Renal cortex interstitium (tissue), 11 donors: ENCODE measurements at regions not wholly inside any gene's neighbourhood (a gene's known extent, or its start where the extent isn't known, plus 50 kb on each side); places are given as distances from the start of the nearest gene placed in this dataset.

Experiments
- DNase-seq, 11 donors: peaks; one replicate each; pipeline ENCODE4 v3.0.0-alpha.2; 2013; ENCODE audit warnings: low read depth in 9 of 11, low spot score in 4 of 11; ENCODE audit errors: extremely low read depth in 1 of 11

DNA sequence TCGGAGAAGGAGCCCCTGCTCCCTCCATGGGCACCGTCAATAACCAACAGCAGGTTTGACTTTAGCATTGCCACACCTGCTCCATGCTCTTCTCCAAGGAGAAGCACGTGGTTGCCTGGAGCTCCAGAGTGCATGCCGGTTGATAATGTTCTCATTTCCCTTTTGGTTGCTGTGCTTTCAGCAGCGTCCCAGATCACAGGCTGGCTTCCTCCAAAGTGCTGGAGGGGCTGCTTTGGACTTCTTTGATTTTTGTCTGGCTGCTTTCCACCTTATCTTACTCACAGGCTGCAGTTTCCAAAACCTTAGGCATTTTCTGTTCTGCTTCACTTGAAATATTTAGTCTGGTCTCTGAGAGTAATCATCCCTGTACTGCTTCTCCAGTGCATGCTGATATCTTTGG is 123.8 kb upstream of the IRS2 start:
- no peak for DNase-seq

DNA sequence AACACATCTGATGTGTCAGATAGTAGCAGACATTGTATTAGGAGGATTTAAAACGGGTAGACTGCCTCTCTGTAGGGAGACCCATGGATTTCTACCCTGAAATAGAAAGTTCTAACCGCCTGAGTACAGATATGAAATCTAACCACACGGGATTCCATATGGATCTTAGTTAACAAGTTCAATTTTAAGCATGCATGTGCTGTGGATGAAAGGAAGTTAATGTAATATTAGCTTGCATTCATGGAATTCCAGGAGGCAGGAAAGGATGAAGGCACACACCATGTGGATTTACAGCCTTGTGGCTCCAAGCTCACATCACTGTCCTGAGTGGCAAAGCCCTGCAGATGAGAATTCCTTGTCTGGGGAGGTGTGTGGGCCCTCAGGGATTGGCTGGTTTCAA is 120.6 kb upstream of the IRS2 start:
- no peak for DNase-seq

DNA sequence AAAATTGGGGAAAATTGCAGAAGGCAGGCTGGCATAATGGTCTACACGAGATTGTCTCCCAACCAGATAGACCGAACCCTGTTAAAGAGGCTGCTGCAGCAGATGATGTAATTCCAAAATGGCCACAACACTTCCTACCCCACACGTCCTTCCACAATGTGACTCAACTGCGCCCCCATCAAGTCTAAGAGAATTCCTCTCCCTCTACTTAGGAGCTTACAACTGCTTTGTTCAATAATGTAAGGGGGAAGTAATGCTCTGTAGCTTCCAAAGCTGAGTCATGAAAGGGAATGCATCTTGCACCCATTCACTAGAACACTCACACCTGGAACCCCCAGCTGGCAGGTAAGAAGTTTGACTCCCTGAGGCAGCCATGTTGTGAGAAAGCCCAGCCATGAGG is 117.8 kb upstream of the IRS2 start:
- DNase-seq, result no peak

DNA sequence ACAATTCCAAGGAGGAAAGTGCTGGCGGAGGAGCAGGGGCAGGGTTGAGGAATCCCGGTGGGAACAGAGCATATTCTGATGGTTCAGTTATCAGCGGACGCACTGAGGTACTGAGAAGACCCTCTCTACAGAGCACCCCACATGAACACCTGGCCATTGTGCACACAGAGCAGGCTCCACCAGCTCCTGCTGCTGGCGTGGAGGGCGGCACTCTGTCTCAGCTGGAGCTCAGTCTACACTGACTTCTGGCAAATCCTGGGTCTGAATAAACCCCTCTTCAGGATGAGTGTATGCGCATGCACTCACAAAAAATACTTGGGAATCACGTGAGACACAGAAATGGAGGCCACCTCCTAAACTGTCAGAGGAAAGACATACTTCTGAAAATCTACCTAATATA is 114.4 kb upstream of the IRS2 start:
- no peak for DNase-seq

DNA sequence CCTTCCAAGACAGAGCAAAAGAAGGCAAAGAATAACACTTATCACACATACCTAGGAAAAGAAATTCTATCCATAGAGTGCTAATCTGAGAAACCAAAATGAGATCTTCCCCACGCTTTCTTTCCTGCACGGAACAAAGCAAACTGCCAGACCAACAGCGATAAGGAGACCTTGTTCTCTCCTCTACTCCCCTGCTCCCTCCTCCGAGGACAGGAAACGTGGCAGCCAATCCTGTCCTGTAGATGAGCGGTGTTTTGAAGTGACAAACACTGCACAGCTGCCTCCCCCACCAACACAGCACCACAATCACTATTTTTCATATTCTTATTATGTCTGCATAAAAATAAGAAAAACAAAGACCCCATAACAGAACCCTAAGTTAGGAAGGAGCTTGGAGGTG is 113.9 kb upstream of the IRS2 start:
- no peak for DNase-seq

DNA sequence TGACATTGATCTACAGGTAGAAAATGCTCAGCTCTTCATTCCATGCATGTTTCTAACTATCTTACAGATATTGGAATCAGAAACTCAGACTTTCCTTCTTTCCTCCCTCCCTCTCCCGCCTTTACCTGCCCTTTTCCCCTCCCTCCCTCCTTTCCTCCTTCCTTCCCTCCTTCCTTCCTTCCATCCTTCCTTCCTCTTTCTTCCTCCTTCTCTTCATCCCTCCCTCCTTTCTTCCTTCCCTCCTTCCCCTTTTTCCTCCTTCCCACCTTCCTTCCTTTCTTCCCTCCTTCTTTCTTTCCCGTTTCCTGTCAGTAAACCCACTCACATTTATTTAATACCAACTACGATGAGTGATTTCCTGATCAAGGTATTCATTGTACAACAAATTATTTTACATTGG is 113.4 kb upstream of the IRS2 start:
- DNase-seq, result no peak

DNA sequence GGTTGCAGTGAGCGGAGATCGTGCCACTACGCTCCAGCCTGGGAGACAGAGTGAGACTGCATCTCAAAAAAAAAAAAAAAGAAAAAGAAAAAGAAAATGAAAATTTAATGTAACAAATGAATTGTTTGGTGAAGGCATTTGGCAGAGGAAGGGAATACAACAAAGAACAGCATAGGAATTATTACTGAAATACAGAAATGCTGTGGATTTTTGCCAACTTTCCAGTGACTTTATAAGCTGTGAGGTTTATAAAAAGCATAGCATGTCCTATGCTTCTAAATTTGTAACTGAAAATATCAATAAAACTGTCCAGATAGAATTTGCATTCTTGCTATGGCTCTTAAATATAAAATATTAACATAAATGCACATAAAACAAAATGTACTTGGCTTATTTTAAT is 112.9 kb upstream of the IRS2 start:
- DNase-seq, result peak in 4 of 11 donors; percentile 10 to 34 (median 18)

DNA sequence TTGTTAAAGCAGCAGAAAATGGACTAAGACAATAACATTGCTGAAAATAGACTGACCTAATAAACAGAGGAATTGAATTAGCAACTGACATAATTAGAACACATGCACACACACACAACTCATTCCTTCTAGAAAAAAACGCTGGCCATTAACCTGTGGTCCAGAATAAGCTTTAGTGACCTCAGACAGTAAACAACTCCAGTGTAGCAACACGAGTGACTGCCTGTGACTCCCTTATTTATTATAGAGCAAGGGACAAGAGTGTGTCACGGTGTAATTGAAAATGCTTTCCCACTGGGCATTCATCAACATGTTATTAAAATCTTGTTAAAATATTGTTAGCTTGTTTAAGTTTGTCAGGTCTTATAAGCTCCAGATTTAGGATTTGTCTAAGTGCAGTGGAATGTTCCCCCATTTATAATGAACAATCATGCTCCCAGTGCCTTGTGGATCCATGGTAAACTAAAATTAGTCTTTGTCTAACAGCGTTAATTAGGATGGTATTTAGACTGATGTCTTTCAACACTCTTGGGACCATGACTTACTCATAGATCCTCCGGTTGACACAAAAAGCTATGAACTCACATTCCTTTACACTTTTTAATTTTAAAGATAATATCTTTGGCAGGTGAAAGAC is 111.7 kb upstream of the IRS2 start:
- no peak for DNase-seq

DNA sequence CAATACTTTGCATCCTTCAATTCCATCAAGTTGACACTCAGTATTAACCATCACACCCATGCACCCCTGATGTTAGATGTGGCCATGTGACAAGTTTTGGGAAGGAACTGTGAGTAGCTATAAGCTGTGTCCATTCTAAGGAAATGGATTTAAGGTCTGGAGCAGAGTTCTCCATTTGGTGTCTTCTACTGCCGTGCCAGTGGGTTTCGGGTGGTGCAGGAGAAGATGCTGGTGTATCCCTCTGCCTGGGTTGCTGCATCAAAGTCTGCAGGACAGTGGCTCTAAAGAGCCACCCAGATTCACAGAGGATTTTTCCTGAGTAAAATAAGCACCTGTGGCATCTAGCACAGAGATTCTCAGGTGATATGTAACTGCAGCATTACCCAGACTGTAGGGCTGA is 105.7 kb upstream of the IRS2 start:
- no peak for DNase-seq

DNA sequence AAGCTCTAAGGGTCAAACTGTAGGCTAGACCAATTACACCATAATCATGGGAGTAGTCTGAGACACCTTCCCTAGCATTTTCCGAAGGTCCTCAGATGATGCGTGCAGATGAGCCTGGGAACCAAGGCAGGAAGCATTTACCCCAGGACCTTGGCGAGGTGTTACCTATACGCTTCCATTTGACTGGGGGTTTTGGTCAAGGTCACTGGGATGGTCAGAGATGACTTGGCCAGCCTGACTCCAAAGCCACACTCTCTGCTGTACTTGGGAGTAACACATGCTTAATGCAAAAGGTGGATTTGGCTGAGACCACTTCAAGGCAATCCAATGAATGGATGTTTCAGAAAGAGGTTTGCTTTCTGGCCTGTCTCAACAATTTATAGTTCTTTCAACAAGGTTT is 98.9 kb upstream of the IRS2 start:
- DNase-seq, result no peak

DNA sequence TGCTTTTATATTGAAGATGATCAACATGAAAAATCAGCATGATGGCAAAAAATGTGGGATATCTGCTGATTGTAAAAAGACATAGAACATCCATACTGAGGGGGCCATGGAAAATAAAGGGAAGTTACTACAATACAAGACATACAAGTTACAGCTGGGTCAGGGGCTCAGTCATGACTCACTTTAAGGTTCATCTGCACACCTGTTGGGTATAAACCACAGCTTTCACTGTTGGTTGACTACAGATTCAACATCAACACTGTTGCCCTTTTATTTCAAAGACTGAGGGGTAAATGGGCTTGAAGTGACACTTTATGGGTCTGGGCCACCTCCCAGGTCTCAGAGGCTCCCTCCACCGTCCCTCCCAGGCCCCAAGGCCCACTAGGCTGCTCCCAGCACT is 98.1 kb upstream of the IRS2 start:
- no peak for DNase-seq

DNA sequence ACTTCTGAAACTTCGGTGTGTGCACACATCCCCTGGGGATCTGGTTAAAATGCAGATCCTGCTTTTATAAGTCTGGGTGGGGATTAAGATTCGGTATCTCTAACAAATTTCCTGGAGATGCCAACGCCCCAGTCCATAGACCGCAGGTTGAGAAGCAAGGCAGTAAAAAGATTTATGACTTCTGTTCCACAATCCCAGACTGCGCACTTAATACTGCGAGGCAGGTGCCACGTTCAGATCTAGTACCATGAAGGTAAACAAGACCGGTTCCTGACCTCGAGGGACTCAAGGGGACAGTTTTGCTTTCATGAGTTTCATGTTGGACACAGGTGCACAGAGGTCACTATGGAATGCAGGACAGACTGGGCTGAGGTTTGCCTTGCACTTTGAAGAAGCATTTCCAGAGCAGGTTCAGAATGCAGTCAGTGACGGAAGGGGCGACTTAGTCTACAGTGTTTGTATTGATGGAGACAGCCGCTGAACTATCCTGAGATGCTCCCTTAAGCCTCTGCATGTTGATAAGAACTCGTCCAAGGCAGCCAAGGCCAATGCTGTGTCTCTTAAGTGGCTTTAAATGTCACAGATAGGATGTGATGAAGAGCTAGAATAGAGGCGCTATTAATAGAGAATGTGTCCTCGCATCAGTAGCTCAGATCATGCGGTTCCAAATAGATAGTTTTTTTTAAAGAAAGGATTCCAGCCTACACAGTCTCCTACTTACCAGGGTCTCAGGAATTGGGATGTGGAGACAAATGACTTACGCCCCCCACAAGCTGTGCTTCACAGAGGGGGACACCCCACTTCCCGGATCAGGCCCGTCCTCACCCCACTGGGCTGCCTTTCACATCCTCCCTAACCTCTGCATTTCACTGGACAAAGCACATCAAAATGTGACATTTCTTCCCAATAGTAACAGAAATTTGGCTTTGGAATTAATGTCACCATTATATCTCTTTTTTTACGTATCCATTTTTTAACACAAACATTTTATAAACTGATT is 97.1 kb upstream of the IRS2 start:
- no peak for DNase-seq

DNA sequence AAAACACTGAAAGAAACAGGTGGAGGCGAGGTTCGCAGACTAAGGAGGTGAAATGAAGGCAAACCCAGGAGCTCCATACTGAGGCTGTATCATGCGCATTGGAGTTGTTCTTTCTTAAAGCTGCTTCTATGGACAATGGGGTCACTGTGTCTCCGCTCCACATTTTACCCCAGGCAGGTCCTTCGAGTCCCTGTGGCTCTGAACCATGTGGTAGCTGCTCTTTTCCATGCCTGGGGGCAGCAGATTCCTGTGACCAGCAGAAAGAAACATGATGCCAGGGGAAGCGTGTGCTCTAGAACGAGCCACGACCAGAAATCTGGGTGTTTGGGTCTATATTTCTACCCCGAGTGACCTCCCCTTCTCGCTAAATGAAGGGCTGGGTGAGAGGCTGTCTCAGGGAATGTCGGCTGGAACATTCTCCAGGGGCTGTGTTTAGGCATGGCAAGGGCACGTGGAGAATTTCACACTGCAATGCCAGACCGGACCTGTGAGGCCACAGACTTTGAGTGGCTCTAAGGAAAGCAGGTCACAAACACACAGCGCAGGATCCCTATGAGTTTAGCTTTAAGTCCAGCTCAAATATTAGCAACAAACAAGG is 95.7 kb upstream of the IRS2 start:
- DNase-seq, result no peak

DNA sequence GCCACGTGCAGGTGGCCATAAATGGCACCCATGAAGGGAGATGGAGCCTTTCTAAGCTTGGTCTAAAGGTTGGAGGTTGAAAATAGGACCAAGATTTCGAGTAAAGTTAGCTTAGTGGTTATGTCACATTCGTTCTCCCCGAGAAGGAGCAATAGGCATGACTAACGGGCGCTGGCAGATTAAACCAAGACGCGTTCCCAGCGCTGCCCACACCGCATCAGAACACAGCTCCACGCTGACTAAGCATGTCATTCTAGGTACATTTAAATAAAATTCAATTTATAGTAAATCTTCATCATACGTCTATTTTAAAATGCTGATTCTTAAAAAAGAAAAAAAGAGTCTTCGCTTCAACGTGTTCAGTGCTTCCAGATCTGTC is 95.0 kb upstream of the IRS2 start:
- no peak for DNase-seq

DNA sequence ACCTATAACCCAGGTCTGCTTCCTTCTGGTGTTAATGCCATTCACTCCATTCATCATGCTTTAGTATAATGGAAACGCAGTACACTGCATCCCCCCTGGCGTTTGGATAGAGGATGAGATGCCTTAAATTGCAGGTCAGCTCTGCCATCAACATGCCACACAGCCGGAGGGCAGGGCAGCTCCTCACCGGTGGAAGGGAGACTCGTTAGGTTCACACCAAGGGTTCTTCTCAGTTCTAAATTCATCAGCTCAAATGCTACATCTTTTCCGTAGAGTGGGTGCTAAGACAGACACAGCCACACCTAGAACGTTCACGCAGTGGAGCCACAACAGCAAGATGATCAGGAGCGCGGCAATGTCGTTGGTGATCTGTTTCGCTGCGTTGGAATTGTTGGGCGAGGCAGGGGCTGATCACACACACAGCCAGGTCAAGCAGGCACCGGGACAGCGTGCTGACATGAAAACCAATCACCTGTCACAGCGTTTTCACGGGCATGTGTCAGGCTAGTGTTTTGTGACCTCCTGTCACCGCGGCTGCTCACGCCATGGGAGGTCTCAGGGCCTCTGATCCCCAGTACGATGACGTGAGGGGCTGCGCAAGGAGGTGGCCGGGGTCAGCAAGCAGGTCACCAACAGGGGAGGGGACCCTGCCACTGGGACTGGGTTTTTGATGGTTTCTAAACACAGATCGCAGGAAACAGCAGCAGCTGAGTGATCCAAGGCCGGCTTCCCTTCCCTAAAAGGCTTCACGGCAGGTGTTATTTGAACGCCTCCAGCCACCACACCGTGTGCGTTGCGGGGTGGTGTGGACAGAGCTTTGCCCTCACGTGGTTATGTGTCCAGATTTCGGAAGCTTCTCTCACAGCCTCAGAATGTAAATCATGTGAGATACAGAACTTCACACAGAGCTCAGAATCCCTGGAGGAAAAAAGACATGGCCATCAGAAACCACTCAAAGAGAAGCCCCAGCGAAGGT is 94.3 kb upstream of the IRS2 start:
- DNase-seq, result no peak

DNA sequence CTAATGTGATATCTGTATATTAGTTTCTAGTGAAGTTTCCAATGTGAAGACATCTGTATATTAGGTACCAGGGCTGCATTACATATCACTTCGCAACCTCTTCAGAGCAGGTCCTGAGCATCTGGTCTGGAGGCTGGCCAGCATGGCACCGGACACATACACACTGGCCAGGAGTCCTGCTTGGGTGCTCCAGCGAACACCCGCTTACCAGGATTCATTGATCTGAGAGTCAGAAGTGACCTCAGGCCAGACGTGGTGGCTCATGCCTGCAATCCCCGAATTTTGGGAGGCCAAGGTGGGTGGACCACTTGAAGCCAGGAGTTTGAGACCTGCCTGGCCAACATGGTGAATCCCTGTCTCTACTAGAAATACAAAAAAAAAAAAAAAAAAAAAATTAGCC is 93.0 kb upstream of the IRS2 start:
- no peak for DNase-seq

DNA sequence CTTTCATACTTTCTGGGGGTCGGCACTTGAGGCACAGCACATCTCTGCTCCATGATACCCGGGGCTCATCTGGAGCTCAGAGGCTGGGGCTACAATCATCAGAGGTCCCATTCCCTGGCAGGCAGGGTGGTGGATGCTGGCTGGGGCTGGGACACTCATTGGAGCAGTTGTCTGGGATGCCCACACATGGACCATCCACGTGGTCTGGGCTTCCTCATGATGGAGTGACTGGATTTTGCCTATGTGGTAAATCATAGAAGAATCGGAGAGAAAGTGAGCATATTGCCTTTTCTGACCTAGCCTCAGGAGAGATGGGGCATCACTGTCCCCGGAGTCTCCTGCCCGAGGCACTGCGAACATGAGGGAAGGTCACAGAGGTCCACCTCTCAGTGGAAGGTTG is 91.4 kb upstream of the IRS2 start:
- no peak for DNase-seq

DNA sequence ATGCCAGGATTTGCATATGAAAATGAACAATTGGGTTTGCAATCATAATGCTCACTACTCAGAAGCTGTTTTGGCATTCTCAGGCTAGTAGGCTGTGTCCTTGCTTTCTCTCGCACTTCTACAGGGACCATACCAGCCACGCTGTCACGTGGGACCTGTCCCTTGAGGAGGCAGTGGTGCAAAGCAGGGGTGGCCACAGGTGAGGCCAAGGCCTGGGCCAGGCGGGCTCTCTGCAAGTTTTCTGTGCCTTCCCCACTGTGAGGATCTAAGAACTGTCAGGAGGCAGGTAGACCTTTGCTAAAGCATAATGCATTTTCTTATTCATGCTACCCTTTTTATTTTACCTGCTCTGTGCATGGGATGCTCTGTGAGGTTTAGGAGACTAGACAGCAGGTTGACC is 89.4 kb upstream of the IRS2 start:
- no peak for DNase-seq
